ENCODE measurements at regions not wholly inside any gene's neighbourhood (a gene's known extent, or its start where the extent isn't known, plus 50 kb on each side); places are given as distances from the start of the nearest gene placed in this dataset.

DNA sequence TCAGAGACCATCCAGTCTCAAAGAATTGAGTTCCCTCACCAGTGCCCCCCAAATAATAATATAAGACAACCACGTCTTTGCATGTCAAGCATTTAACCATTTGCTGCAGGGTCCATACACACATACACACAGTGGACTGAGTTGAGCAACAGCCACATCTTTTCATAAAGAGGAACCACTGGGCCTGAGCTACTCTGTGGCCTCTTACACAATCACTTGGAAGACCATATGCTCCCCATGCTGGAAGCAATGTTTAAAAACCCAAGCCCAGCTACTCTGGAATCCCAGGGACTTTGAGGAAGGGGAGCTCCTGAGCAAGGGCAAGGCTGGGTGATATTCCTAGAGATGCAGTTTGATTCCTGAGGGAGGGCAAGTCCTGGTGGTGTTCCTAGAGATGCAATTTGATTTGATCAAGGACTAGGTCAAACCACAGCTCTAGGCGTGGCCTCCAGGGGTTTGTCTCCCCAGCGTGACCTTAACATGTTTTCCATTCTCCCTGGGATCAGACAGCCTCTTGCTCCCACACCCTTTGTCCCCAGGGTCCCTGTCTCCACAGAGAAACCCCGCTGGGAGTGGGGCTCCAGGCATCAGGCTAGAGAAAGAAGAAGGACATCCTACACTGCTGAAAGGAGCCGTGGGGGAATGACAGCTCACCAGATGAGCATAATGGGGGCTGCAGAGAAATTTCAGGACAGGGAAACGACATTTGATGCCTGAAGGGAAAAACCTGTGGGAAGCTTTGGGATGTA is 376.2 kb upstream of the MGMT start:
- TF ChIP-seq EZH2 (IDR thresholded peaks at IDR 0.05; ENCODE audit: borderline replicate concordance) (no peak), EZH2phosphoT487 (IDR thresholded peaks at IDR 0.05; ENCODE audit: low read depth, severe bottlenecking, unreplicated experiment) (no peak)
- TF ChIP-seq, protein P1, sequence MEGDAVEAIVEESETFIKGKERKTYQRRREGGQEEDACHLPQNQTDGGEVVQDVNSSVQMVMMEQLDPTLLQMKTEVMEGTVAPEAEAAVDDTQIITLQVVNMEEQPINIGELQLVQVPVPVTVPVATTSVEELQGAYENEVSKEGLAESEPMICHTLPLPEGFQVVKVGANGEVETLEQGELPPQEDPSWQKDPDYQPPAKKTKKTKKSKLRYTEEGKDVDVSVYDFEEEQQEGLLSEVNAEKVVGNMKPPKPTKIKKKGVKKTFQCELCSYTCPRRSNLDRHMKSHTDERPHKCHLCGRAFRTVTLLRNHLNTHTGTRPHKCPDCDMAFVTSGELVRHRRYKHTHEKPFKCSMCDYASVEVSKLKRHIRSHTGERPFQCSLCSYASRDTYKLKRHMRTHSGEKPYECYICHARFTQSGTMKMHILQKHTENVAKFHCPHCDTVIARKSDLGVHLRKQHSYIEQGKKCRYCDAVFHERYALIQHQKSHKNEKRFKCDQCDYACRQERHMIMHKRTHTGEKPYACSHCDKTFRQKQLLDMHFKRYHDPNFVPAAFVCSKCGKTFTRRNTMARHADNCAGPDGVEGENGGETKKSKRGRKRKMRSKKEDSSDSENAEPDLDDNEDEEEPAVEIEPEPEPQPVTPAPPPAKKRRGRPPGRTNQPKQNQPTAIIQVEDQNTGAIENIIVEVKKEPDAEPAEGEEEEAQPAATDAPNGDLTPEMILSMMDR (IDR thresholded peaks at IDR 0.05; ENCODE audit: poor library complexity), result no peak
